ENCODE measurements at regions not wholly inside any gene's neighbourhood (a gene's known extent, or its start where the extent isn't known, plus 50 kb on each side); places are given as distances from the start of the nearest gene placed in this dataset.

GRCh38 chr2:15722980-15723379, 131.3 kb downstream of the DDX1 start:
- Mint-ChIP-seq H3K27me3 (ENCODE audit: low read depth) (no peaks in the 10 kb centered on the region), H3K9me3 (peaks cover 3% of the 10 kb centered on the region), H3K4me1 (peaks cover 54% of the 10 kb centered on the region), H3K27ac (ENCODE audit: unreplicated experiment) (no peak overlapping the region), H3K36me3 (ENCODE audit: low read depth) (no peaks in the 10 kb centered on the region), H3K4me3 (no peak overlapping the region)
- no peak for DNase-seq (ENCODE audit: low read depth, low spot score)
- TF ChIP-seq CTCF (conservative IDR thresholded peaks at IDR 0.05) = no peak

- no peak for DNase-seq (ENCODE audit: low read depth, low spot score)
- peaks cover 6% of the 10 kb centered on the region for H3K9me3 Mint-ChIP-seq
- no peak for TF ChIP-seq CTCF (conservative IDR thresholded peaks at IDR 0.05)
- no peak overlapping the region for H3K27ac Mint-ChIP-seq (ENCODE audit: unreplicated experiment)
- H3K4me1 Mint-ChIP-seq = peaks cover 55% of the 10 kb centered on the region
- no peaks in the 10 kb centered on the region for H3K36me3 Mint-ChIP-seq (ENCODE audit: low read depth)
- H3K27me3 Mint-ChIP-seq (ENCODE audit: low read depth) = no peaks in the 10 kb centered on the region
- H3K4me3 Mint-ChIP-seq = no peak overlapping the region
These were observed 132.6 kb downstream of the DDX1 start for GRCh38 chr2:15724235-15724634.

- DNase-seq (ENCODE audit: low read depth, low spot score) = no peak
- TF ChIP-seq CTCF (conservative IDR thresholded peaks at IDR 0.05) = no peak
- H3K27me3 Mint-ChIP-seq (ENCODE audit: low read depth) = no peaks in the 10 kb centered on the region
- H3K9me3 Mint-ChIP-seq = peaks cover 6% of the 10 kb centered on the region
- peaks cover 56% of the 10 kb centered on the region for H3K4me1 Mint-ChIP-seq
- no peaks in the 10 kb centered on the region for H3K36me3 Mint-ChIP-seq (ENCODE audit: low read depth)
- no peak overlapping the region for H3K4me3 Mint-ChIP-seq
- no peak overlapping the region for H3K27ac Mint-ChIP-seq (ENCODE audit: unreplicated experiment)
These were observed 133.6 kb downstream of the DDX1 start for GRCh38 chr2:15725101-15725781.

GRCh38 chr2:15725782-15726112, 134.1 kb downstream of the DDX1 start:
- Mint-ChIP-seq H3K27me3 (ENCODE audit: low read depth) (no peaks in the 10 kb centered on the region), H3K4me3 (no peak overlapping the region), H3K36me3 (ENCODE audit: low read depth) (no peaks in the 10 kb centered on the region), H3K9me3 (peaks cover 6% of the 10 kb centered on the region), H3K4me1 (peaks cover 61% of the 10 kb centered on the region), H3K27ac (ENCODE audit: unreplicated experiment) (no peak overlapping the region)
- TF ChIP-seq CTCF (conservative IDR thresholded peaks at IDR 0.05) = no peak
- DNase-seq (ENCODE audit: low read depth, low spot score) = no peak

- no peak overlapping the region for H3K27ac Mint-ChIP-seq (ENCODE audit: unreplicated experiment)
- H3K9me3 Mint-ChIP-seq = peaks cover 6% of the 10 kb centered on the region
- no peaks in the 10 kb centered on the region for H3K36me3 Mint-ChIP-seq (ENCODE audit: low read depth)
- TF ChIP-seq CTCF (conservative IDR thresholded peaks at IDR 0.05) = no peak
- H3K27me3 Mint-ChIP-seq (ENCODE audit: low read depth) = no peaks in the 10 kb centered on the region
- H3K4me1 Mint-ChIP-seq = peaks cover 55% of the 10 kb centered on the region
- DNase-seq (ENCODE audit: low read depth, low spot score) = no peak
- H3K4me3 Mint-ChIP-seq = no peak overlapping the region
These were observed 134.8 kb downstream of the DDX1 start for GRCh38 chr2:15726321-15727057.

Measured in neural crest cell (in vitro differentiated cells).